ENCODE measurements at regions not wholly inside any gene's neighbourhood (a gene's known extent, or its start where the extent isn't known, plus 50 kb on each side); places are given as distances from the start of the nearest gene placed in this dataset.

DNA sequence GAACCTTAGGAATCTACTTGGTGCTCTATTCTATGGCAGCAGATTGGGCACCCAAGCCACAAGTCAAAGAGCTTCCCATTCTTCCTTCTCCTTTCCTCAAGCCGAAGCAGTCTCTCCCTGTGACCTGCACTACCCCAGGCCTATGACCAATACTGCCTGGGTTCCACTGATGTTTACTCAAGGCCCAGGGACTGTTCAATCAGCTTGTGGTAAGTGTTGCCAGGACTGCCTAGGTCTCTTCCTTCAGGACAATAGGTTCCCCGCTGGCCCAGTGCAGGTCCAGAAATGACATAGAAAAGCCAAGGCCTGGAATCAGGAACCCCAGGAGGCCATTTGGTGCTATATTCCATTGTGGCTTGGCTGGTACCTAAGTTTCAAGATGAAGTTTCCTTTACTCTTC lies 397.9 kb downstream of the ZIC4 start:
- Histone ChIP-seq H3K56ac (ENCODE audit: extremely low read depth, insufficient read depth, low read length) (no peak overlapping the region), H4K91ac (ENCODE audit: insufficient read depth, low read depth, low read length) (no peak overlapping the region), H4K5ac (ENCODE audit: low read depth, low read length) (no peak overlapping the region), H3K36me3 (ENCODE audit: control insufficient read depth, insufficient read depth, low read length) (no peaks in the 10 kb centered on the region), H3K4me3 (ENCODE audit: insufficient read depth, low read depth, low read length) (no peak overlapping the region), H3K27me3 (ENCODE audit: control insufficient read depth, insufficient read depth, low read length) (no peaks in the 10 kb centered on the region), H2AK5ac (ENCODE audit: low read depth, low read length) (no peak overlapping the region), H2BK5ac (ENCODE audit: low read depth, low read length, poor library complexity, severe bottlenecking) (no peak overlapping the region), H2BK20ac (ENCODE audit: low read depth, low read length) (no peak overlapping the region), H3K4ac (ENCODE audit: low read depth, low read length) (no peak overlapping the region), H2BK15ac (ENCODE audit: low read depth, low read length) (no peak overlapping the region), H3K27ac (ENCODE audit: insufficient read depth, low read length) (no peak overlapping the region), H3K4me2 (ENCODE audit: low read depth, low read length) (no peak overlapping the region), H2BK120ac (ENCODE audit: low read depth, low read length) (no peak overlapping the region), H3K18ac (ENCODE audit: low read depth, low read length) (no peak overlapping the region), H3K9me3 (ENCODE audit: control insufficient read depth, insufficient read depth, low read length) (no peaks in the 10 kb centered on the region), H3K14ac (replicated peaks; ENCODE audit: low read depth, low read length) (no peak overlapping the region), H2AK9ac (replicated peaks; ENCODE audit: low read depth, low read length, poor library complexity) (no peak overlapping the region), H3K4me1 (ENCODE audit: control insufficient read depth, insufficient read depth, low read length) (no peaks in the 10 kb centered on the region), H3K23ac (ENCODE audit: low read depth, low read length) (no peak overlapping the region), H2AFZ (replicated peaks; ENCODE audit: low read length, poor library complexity) (no peak overlapping the region), H4K20me1 (ENCODE audit: insufficient read depth, low read length) (no peaks in the 10 kb centered on the region), H3K9me1 (ENCODE audit: insufficient read depth, low read length) (no peaks in the 10 kb centered on the region), H3K9ac (ENCODE audit: low read depth, low read length) (no peak overlapping the region), H3K79me1 (ENCODE audit: low read depth in 1 of 2, low read length in 2 of 2) (no peaks in the 10 kb centered on the region), H4K8ac (ENCODE audit: low read depth in 2 of 2, low read length in 2 of 2) (no peak overlapping the region)
- intact Hi-C loops (cut with micrococcal nuclease) (no loop called here), in situ Hi-C loops (cut with MboI; ENCODE audit: low sequenced_read_pairs) (no loop called here), dilution Hi-C loops (cut with HindIII; ENCODE audit: low sequenced_read_pairs, unreplicated experiment) (no loop called here)
- ChIA-PET POLR2A (ENCODE audit: unreplicated experiment) (no interaction called here), CTCF (no interaction called here)
- DNase-seq (no peak), ATAC-seq (ENCODE audit: low read depth) (no peak)
- no peak for TF ChIP-seq NFE2L2 (IDR thresholded peaks at IDR 0.05; ENCODE audit: low read depth, low read length)
- WGBS, 2 experiments (ENCODE audit: extremely low coverage in 2 of 2, insufficient read length in 1 of 2), result 60% methylated on average over 1 of the region's 2 CpGs; no CpG with 5 or more reads in 1 of the 2 experiments
- no TSS peak for BruUV-seq (replicated peaks)
